Spleen (tissue), 7 donors: ENCODE measurements at regions not wholly inside any gene's neighbourhood (a gene's known extent, or its start where the extent isn't known, plus 50 kb on each side); places are given as distances from the start of the nearest gene placed in this dataset.

Source experiments
- CTCF ChIP-seq, 11 experiments: fragments of 200-600 bp in 7 of 11; fragments of 450-650 bp in 4 of 11; sonication (generic) in 4 of 11; IDR thresholded peaks in 8 of 11; conservative IDR thresholded peaks in 3 of 11; 1 replicate in 7 of 11; 2 replicates in 4 of 11; pipeline versions ENCODE4 v1.4.0 to v1.8.0; 2016 to 2021; ENCODE audit warnings: antibody characterized with exemption in 11 of 11, inconsistent platforms in 4 of 11, mild to moderate bottlenecking in 1 of 11
- POLR2A ChIP-seq, 3 donors: fragments of 450-650 bp; IDR thresholded peaks; one replicate each; pipeline ENCODE4 v1.5.1; 2017; ENCODE audit warnings: antibody characterized with exemption in 3 of 3, mild to moderate bottlenecking in 1 of 3
- POLR2AphosphoS5 ChIP-seq, 3 donors: sonication (generic); formaldehyde crosslinking; IDR thresholded peaks; one replicate each; pipeline ENCODE4 v1.5.1; 2017; ENCODE audit warnings: antibody characterized with exemption in 3 of 3
- donor health status: DM: no; HTN: no; CAD: no; lungs with moderate emphysema.
- donor health status: DM: no; HTN: no; CAD: no.
- donor health status: DM: no; HTN: no; CAD: no.

- TF ChIP-seq POLR2AphosphoS5 (IDR thresholded peaks at IDR 0.05) (no peak), CTCF (IDR thresholded peaks at IDR 0.05 in 8 of 11, conservative IDR thresholded peaks at IDR 0.05 in 3 of 11) (no peak), POLR2A (IDR thresholded peaks at IDR 0.05) (no peak)
Observed at GRCh38 chr7:15914611-15915010, 228.1 kb upstream of the MEOX2 start.
